B cell (primary cell): ENCODE measurements at regions not wholly inside any gene's neighbourhood (a gene's known extent, or its start where the extent isn't known, plus 50 kb on each side); places are given as distances from the start of the nearest gene placed in this dataset.

Source experiments
- ATAC-seq: fragments of 200-7000 bp; cut with Tn5 transposase; one replicate; pipeline ENCODE4 v1.10.0; 2021; ENCODE audit warnings: low read depth, mild to moderate bottlenecking, moderate number of reproducible peaks, moderate library complexity
- CTCF ChIA-PET: fragments of 350-600 bp; sonication (Branson Sonifier 250); formaldehyde crosslinking; loops from one replicate; lab custom pipeline; 2021; ENCODE audit warnings: antibody characterized with exemption, inconsistent platforms; lab: Charles Lee
- POLR2A ChIA-PET: fragments of 350-600 bp; sonication (Branson Sonifier 250); formaldehyde crosslinking; loops from one replicate; lab custom pipeline; 2021; ENCODE audit warnings: antibody characterized with exemption; lab: Charles Lee
- DNase-seq: peaks from one replicate; pipeline ENCODE4 v3.0.0; 2013
- H2AFZ ChIP-seq: 2 replicates; pipeline ENCODE4 v1.6.1; 2012; ENCODE audit warnings: mild to moderate bottlenecking, low read depth, low read length; ENCODE audit not compliant: insufficient read depth, poor library complexity, severe bottlenecking
- H3K27ac ChIP-seq, 2 donors: 1 replicate in 1 of 2; 2 replicates in 1 of 2; pipeline ENCODE4 v1.5.1; 2012 to 2013; ENCODE audit warnings: low read length in 2 of 2, mild to moderate bottlenecking in 2 of 2, moderate library complexity in 1 of 2
- H3K27me3 ChIP-seq, 4 experiments: fragments of 200-600 bp in 1 of 4; sonication (generic) in 1 of 4; replicated peaks in 1 of 4; 1 replicate in 2 of 4; 2 replicates in 2 of 4; pipeline versions ENCODE4 v1.6.1 to v1.7.0; 2013 to 2016; ENCODE audit warnings: low read length in 3 of 4, mild to moderate bottlenecking in 2 of 4, mixed read lengths in 1 of 4, moderate library complexity in 1 of 4; ENCODE audit not compliant: insufficient read depth in 4 of 4, control insufficient read depth in 3 of 4; ENCODE audit errors: control extremely low read depth in 1 of 4
- H3K36me3 ChIP-seq, 2 experiments: replicated peaks in 1 of 2; 1 replicate in 1 of 2; 2 replicates in 1 of 2; pipeline versions ENCODE4 v1.6.1 to v1.7.1; 2013; ENCODE audit warnings: low read length in 1 of 2; ENCODE audit not compliant: insufficient read depth in 2 of 2, control insufficient read depth in 1 of 2; ENCODE audit errors: control extremely low read depth in 1 of 2, extremely low read depth in 1 of 2
- H3K4me1 ChIP-seq, 2 donors: fragments of 200-600 bp in 1 of 2; sonication (generic) in 1 of 2; 1 replicate in 1 of 2; 2 replicates in 1 of 2; pipeline versions ENCODE4 v1.5.1 to v1.6.1; 2013 to 2017; ENCODE audit warnings: low read length in 2 of 2; ENCODE audit not compliant: control insufficient read depth in 2 of 2, insufficient read depth in 2 of 2
- H3K4me2 ChIP-seq: replicated peaks from 2 replicates; pipeline ENCODE3; 2012; ENCODE audit warnings: mild to moderate bottlenecking, low read depth, low read length; ENCODE audit not compliant: poor library complexity, severe bottlenecking
- H3K4me3 ChIP-seq, 5 experiments: fragments of 200-600 bp in 1 of 5; sonication (generic) in 1 of 5; 1 replicate in 3 of 5; 2 replicates in 2 of 5; pipeline versions ENCODE4 v1.5.1 to v1.7.0; 2011 to 2016; ENCODE audit warnings: low read length in 4 of 5, mild to moderate bottlenecking in 4 of 5, low read depth in 2 of 5, control low read depth in 1 of 5, moderate library complexity in 1 of 5; ENCODE audit not compliant: insufficient read depth in 1 of 5; ENCODE audit errors: control extremely low read depth in 1 of 5, extremely low read depth in 1 of 5
- H3K79me2 ChIP-seq: fragments of 200-600 bp; sonication (generic); one replicate; pipeline ENCODE4 v1.6.0; 2016; ENCODE audit warnings: low read length; ENCODE audit not compliant: control insufficient read depth, insufficient read depth
- H3K9ac ChIP-seq: fragments of 200-600 bp; sonication (generic); 2 replicates; pipeline ENCODE4 v1.6.1; 2017; ENCODE audit warnings: mild to moderate bottlenecking, low read length, moderate library complexity
- H3K9me3 ChIP-seq, 3 donors: one replicate each; pipeline versions ENCODE4 v1.6.1 to v1.7.1; 2013; ENCODE audit warnings: low read length in 2 of 3; ENCODE audit not compliant: control insufficient read depth in 2 of 3, insufficient read depth in 1 of 3; ENCODE audit errors: control extremely low read depth in 1 of 3
- H4K20me1 ChIP-seq: 2 replicates; pipeline ENCODE4 v1.6.0; 2012; ENCODE audit warnings: mild to moderate bottlenecking, low read length; ENCODE audit not compliant: insufficient read depth, control insufficient read depth, poor library complexity, severe bottlenecking
- H3K27ac Mint-ChIP-seq: one replicate; pipeline ENCODE4 v1.8.0; 2021; ENCODE audit warnings: mixed read lengths
- H3K27me3 Mint-ChIP-seq: one replicate; pipeline ENCODE4 v1.8.0; 2021; ENCODE audit warnings: mixed read lengths
- H3K4me1 Mint-ChIP-seq: one replicate; pipeline ENCODE4 v1.8.0; 2021; ENCODE audit warnings: mixed read lengths
- H3K4me3 Mint-ChIP-seq: one replicate; pipeline ENCODE4 v1.8.0; 2021; ENCODE audit warnings: mixed read lengths
- H3K9me3 Mint-ChIP-seq: one replicate; pipeline ENCODE4 v1.8.0; 2022; ENCODE audit warnings: mixed read lengths; ENCODE audit not compliant: insufficient read depth
- EZH2 ChIP-seq: IDR thresholded peaks from 2 replicates; pipeline ENCODE4 v1.6.1; 2012; ENCODE audit warnings: borderline replicate concordance, low read depth, mild to moderate bottlenecking, moderate library complexity, low read length; ENCODE audit not compliant: insufficient read depth, poor library complexity, severe bottlenecking
- WGBS: methylation state at CpG from one replicate; pipeline ENCODE4 v1.1.5; 2013; ENCODE audit warnings: missing lambda C conversion rate; ENCODE audit not compliant: insufficient coverage; 5-methylcytosine and 5-hydroxymethylcytosine counted together
- intact Hi-C: fragments of 100-400 bp; cut with micrococcal nuclease; formaldehyde crosslinking; loops from one replicate; pipeline ENCODE4 v1.10.0; 2022
- TF ChIP-seq, protein P1 (sequence below): fragments of 200-600 bp; IDR thresholded peaks from one replicate; pipeline ENCODE4 v1.8.0; 2022; ENCODE audit warnings: antibody characterized with exemption, mild to moderate bottlenecking

- TF ChIP-seq EZH2, result no peak
- TF ChIP-seq, protein P1, sequence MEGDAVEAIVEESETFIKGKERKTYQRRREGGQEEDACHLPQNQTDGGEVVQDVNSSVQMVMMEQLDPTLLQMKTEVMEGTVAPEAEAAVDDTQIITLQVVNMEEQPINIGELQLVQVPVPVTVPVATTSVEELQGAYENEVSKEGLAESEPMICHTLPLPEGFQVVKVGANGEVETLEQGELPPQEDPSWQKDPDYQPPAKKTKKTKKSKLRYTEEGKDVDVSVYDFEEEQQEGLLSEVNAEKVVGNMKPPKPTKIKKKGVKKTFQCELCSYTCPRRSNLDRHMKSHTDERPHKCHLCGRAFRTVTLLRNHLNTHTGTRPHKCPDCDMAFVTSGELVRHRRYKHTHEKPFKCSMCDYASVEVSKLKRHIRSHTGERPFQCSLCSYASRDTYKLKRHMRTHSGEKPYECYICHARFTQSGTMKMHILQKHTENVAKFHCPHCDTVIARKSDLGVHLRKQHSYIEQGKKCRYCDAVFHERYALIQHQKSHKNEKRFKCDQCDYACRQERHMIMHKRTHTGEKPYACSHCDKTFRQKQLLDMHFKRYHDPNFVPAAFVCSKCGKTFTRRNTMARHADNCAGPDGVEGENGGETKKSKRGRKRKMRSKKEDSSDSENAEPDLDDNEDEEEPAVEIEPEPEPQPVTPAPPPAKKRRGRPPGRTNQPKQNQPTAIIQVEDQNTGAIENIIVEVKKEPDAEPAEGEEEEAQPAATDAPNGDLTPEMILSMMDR, result no peak
- peaks cover 13% of the 10 kb centered on the region for H3K27me3 Mint-ChIP-seq
- Histone ChIP-seq H3K9ac (no peak overlapping the region), H3K27ac (no peak overlapping the region), H3K36me3 (no peaks in the 10 kb centered on the region), H3K4me2 (no peak overlapping the region), H3K79me2 (no peaks in the 10 kb centered on the region), H3K27me3 (no peaks in the 10 kb centered on the region), H3K4me3 (no peak overlapping the region), H4K20me1 (no peaks in the 10 kb centered on the region), H2AFZ (no peak overlapping the region), H3K4me1 (no peaks in the 10 kb centered on the region), H3K9me3 (peaks cover 0 to 5% (median 4%) of the 10 kb centered on the region in 3 donors)
- no peak overlapping the region for H3K4me3 Mint-ChIP-seq
- WGBS, result no CpG with 5 or more reads among the region's 1 CpG
- ChIA-PET POLR2A (no interaction called here), CTCF (no interaction called here)
- intact Hi-C loops, result no loop called here
- peaks cover 2% of the 10 kb centered on the region for H3K9me3 Mint-ChIP-seq
- no peak overlapping the region for H3K27ac Mint-ChIP-seq
- peaks cover 2% of the 10 kb centered on the region for H3K4me1 Mint-ChIP-seq
- no peak for ATAC-seq
- no peak for DNase-seq
Measured at GRCh38 chr12:45621703-45622102, 107.8 kb upstream of the ARID2 start.

DNA sequence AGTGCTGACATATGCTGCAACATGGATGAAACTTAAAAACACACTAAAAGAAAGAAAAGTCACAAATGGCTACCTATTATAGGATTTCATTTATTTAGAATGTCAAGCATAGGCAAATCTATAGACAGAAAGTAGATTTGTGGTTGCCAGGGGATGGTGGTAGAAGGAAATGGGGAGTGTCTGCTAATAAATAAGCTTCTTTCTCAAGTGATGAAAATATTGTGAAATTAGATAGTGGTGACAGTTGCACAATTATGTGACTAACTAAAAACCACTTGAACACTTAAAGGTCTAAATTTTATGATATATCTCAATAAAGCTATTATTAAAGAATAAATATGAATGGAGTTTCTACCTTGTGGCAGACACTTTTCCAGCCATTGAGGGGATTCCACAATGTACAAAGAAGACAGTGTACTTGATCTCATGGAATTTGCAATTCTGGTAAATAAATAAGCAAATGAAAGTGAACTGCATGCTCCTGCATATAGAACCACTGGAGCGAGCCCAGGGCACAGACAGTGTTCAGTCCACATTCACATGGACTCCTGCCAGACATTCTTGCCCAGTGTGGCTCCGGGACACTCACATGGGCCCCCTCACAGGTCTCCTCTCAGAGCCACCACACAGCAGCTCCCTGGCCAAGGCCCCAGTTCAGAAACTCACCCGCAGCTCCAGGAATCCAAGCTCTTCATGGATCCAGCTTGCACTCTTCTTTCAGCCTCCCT, 107.1 kb upstream of the ARID2 start:
- Histone ChIP-seq H3K27ac (no peak overlapping the region), H2AFZ (no peak overlapping the region), H3K4me2 (no peak overlapping the region), H3K4me3 (no peak overlapping the region), H3K79me2 (no peaks in the 10 kb centered on the region), H3K36me3 (no peaks in the 10 kb centered on the region), H4K20me1 (no peaks in the 10 kb centered on the region), H3K9me3 (peaks cover 0 to 5% (median 4%) of the 10 kb centered on the region in 3 donors), H3K27me3 (no peaks in the 10 kb centered on the region), H3K9ac (no peak overlapping the region), H3K4me1 (no peaks in the 10 kb centered on the region)
- ATAC-seq (no peak), DNase-seq (no peak)
- Mint-ChIP-seq H3K27me3 (peaks cover 13% of the 10 kb centered on the region), H3K4me1 (peaks cover 2% of the 10 kb centered on the region), H3K9me3 (peaks cover 2% of the 10 kb centered on the region), H3K27ac (no peak overlapping the region), H3K4me3 (no peak overlapping the region)
- intact Hi-C loops, result no loop called here
- TF ChIP-seq, protein P1, result no peak
- no peak for TF ChIP-seq EZH2
- ChIA-PET CTCF (no interaction called here), POLR2A (no interaction called here)
- 100% methylated on average over 2 of the region's 3 CpGs for WGBS
